Sciatic nerve (tissue), 2 donors: ENCODE measurements at regions not wholly inside any gene's neighbourhood (a gene's known extent, or its start where the extent isn't known, plus 50 kb on each side); places are given as distances from the start of the nearest gene placed in this dataset.

Source experiments
- ATAC-seq: fragments of 200-7000 bp; cut with Tn5 transposase; one replicate; pipeline ENCODE4 v1.9.1; 2020; ENCODE audit warnings: mild to moderate bottlenecking, moderate library complexity
- DNase-seq: peaks from one replicate; pipeline ENCODE4 v3.0.0-alpha.2; 2020; ENCODE audit warnings: low spot score
- intact Hi-C: fragments of 100-400 bp; cut with DNase I; formaldehyde crosslinking; loops from one replicate; pipeline ENCODE4 v1.14.2; 2022
- donor health status: DM: no; HTN: no; CAD: no.
- donor health status: DM: no; HTN: no; CAD: no.

GRCh38 chr10:112091703-112092102 lies 91.9 kb downstream of the GPAM start:
- ATAC-seq: no peak
- DNase-seq: no peak
- intact Hi-C loops: no loop called here

GRCh38 chr10:112092519-112092918 lies 91.0 kb downstream of the GPAM start:
- ATAC-seq: no peak
- intact Hi-C loops: no loop called here
- no peak for DNase-seq

GRCh38 chr10:112094984-112095383 lies 88.6 kb downstream of the GPAM start:
- ATAC-seq (no peak), DNase-seq (no peak)
- intact Hi-C loops: no loop called here

- DNase-seq (no peak), ATAC-seq (no peak)
- intact Hi-C loops: no loop called here
Measured at GRCh38 chr10:112095731-112096130, 87.8 kb downstream of the GPAM start.

- no peak for DNase-seq
- intact Hi-C loops: no loop called here
- ATAC-seq: no peak
Measured at GRCh38 chr10:112098682-112099081, 84.9 kb downstream of the GPAM start.
